NCI-H146 treated with DMSO at 0.1 percent for 48 hours (cell line): ENCODE measurements at regions not wholly inside any gene's neighbourhood (a gene's known extent, or its start where the extent isn't known, plus 50 kb on each side); places are given as distances from the start of the nearest gene placed in this dataset.

Experiments
- DNase-seq: peaks from one replicate; lab custom pipeline; 2025; ENCODE audit not compliant: unreplicated experiment; lab: John Stamatoyannopoulos, UW

GRCh38 chr4:140316799-140317198, 56.6 kb upstream of the SCOC start:
- no peak for DNase-seq

DNA sequence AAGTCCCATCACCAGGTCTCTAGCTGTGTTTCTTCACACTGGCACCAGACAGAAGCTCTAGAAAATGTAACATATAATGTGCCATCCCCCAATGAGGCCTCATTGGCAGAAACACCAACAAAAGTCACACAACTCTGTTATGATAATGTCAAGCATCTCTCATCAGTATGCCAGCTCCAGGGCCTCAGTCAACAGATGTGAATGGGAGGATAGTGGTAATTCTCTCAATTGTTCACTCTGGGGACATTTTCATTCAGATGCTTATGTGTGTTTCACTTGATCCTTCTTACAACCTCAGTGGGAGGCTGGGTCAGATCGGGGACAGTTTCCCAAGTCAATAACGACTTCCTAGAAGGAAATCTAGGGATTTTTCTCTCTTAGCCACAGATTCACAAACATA, 57.5 kb upstream of the SCOC start:
- DNase-seq: no peak

DNA sequence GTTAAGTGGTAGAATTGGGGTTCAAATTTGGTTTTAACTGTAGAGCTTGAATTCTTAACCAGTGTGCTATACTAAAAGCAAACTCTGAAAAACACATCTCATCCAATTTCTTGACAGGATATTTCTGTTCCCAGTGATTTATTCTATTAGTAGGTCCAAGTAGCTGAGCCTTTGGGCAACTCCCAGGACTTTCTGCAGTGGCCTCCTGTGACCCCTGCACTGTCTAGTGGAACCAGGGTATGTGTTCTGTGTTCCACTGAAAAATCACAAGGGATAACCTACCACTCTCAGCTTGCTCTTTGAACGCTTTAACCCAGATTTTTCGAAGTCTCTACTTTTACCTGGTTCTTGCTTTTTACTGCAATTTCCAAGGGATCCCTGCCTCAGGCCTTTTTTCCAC, 58.0 kb upstream of the SCOC start:
- no peak for DNase-seq

DNA sequence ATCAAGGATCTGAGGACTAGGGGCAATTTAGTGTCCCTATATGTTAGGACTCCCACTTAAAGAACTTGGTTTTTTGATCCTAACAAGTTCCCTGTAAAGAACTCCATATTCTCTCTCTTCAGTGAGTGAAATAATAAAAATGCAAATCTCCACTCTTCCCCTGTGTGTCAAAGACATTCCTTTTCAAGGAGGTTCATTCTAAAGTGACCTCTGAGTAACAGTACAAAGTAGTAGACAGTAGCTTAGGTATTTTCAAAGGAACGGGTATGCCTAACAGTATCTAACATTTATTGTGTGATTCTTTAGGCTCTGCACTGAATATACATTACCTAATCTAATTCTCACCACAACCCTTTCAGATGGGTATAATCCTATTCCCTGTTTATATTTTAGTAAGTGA, 58.4 kb upstream of the SCOC start:
- no peak for DNase-seq

- DNase-seq: no peak
These were observed 61.3 kb upstream of the SCOC start for GRCh38 chr4:140312100-140312499.

GRCh38 chr4:140311257-140311835, 62.1 kb upstream of the SCOC start:
- no peak for DNase-seq

DNA sequence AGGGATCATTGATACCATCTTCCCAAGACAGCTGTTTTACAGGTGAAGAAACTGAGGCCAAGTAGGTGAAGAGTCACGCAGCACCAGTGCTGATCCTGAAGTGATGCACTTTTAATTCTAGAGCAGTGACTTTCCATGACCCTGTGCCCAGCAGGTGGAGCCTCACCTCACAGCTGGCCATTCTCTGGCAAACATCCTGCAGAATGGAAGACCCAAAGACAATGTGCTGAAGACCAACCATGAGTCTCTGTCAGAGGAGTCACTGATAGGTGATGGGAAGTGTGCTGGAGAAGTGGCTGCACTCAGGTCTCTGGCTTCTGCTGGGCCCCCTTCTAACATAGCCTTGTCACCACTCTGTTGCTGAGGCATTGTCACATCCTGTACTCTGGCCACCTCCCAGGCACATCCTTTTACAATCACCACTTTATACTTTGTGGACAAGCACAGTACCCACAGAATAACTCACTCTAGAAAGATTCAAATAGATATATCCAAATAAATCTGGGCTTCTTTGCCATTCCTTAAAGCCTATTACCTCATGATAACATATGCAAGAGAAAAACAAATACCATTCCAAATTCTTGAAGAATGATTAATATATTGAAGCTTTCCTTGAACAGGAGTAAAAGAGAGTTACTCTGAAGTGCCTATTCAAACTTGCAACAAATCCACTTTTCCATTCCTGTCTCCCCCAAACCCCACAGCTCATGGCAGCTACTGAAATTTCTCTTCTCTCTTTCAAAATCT, 64.1 kb upstream of the SCOC start:
- DNase-seq: no peak

- DNase-seq: no peak
These were observed 64.9 kb upstream of the SCOC start for GRCh38 chr4:140308366-140309123.

DNA sequence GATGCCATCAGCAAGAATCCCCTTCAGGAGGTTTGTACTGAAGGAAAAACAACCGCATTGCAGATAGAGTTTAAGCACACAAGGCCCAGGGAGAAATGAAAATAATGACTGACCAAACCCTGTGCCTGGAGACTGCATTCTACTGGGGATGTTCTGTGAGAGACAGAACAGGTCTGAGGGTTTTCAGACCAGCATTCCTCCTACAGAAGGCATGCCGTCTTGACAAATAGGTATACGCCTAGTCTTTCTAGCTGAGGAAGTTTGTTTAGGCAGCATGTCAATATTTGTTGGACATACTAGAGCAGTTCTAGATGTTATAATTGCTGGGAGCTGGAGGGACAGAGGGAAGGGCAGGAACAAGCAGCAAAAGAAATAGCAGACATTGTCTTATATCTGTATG, 68.4 kb upstream of the SCOC start:
- DNase-seq: no peak

DNA sequence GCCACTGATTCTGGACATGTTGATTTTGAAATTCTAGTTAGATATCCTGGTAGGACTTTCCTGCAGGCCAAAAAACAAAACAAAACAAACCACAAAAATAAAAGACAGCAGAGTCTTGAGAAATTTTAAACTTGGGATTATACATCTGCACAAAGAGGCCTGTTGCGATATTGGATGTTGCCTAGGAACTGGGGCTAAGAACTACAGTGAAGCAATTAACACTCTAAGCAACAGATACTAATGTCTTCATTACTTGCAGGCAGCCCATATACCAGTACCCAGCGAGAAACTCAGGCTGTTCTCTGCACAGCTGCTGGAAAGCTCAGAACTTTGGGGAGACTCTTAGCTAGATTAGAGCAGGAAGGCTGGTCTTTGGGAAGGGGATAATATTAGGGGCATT, 69.1 kb upstream of the SCOC start:
- DNase-seq: no peak

GRCh38 chr4:140302151-140302859, 71.1 kb upstream of the SCOC start:
- no peak for DNase-seq

DNA sequence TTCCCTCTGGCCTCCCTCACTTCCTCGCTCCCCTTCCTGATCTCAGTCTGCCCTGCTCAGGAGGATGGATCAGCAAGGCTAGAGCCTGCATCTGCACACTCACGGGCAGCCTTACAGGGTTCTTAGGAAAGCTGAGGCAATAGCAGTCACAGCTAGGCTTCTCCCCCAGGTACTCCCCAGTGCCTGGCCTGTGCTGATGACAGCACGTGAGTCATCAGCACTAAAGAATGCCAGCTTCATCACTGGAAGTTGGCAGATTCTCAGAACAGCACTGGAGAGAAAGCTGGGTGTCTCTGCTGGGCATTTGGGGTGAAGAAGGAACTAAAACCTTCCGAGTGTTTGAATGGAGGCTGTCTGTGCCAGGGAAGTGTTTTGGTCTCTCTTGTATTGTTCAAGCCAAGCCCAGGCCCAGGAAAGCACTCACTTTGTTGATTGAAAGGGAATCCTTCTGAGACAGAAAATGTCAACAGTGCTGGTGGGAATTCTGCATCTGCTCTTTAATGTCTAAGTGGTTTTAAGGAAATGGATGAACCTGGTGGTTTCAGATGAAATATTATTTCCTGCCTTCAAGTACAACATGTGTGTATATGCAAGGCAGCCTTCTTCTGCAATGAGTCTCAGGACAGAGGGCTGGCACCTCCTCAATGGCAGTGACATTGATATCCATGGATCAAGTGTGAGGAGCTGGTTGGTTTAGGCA, 73.0 kb upstream of the SCOC start:
- no peak for DNase-seq

DNA sequence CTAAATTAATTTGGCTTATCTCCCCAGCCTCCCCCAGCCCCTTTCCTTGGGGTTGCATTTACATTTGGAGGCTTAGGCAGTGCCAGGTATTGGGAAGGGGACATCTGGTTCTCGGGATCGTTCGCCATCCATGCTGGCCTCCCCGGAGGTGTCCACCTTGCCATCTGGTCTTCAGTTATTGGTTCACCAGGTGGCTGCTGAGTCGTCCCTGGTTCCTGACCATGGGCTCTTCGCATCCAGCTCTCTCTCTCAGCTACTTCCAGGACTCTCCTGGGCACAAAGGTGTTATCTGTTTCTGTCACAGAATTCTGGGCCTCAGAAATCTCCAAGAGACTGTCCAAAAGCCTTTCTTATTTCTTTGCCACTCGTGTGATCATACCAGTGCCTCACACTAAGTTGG, 75.4 kb upstream of the SCOC start:
- DNase-seq: no peak

DNA sequence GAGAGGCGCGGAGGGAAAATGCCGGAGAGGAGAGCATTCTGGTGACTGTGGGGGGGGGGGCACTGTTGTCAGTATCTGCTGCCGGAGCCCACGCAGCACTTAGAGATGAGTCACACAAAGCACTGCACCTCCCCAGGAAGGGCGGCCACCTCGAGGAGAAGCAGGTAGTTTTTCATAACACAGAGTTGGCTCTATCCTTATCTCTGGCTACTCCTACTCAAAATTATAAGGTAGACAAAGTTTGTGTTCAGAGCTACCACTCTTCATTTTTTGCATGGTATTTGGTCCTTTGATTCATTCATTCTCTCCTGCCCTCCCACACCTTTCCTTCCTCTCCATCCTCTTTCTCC, 76.2 kb upstream of the SCOC start:
- peak; percentile 59 for DNase-seq

GRCh38 chr4:140296335-140297220, 76.9 kb upstream of the SCOC start:
- peak; percentile 59 for DNase-seq

DNA sequence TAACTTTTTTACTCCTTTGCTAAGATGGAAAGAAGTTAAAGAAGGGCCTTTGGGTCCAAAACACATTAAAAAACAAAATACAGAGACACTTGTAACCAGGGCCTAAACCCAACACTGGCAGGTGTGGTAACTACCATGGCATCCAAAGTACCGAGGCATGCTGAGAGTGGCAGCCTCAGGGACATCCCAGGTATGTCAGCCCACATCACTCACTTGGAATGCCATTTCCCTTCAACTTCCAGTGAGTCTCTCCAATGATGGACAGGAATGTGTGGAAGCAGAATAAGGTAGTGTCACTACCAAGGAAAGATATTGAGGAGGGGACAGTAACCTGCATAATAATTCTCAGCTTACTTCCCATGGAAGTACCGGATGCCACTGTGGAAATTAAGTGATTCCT, 79.5 kb upstream of the SCOC start:
- no peak for DNase-seq

GRCh38 chr4:140291259-140291658, 82.2 kb upstream of the SCOC start:
- no peak for DNase-seq

DNA sequence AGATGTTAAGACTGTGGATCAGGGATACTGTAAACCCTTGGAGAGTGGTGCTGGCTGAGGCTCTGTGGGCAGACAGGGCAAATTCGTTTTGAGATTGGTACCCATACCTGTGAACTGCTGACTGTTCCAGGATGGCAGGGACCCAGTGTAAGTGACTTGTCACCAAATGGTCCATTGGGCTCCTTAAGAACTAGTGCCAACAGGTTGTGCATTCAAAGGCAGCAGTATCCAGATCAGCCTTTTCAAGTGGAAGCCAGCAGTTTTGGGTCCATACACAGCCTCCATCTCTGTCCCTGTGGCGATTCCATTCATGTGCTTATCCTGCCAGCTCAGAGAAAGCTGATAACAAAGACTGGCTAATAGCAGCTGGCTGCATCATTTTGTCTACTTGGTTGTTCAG, 84.0 kb upstream of the SCOC start:
- DNase-seq: no peak

- no peak for DNase-seq
These were observed 87.0 kb upstream of the SCOC start for GRCh38 chr4:140286456-140286855.

DNA sequence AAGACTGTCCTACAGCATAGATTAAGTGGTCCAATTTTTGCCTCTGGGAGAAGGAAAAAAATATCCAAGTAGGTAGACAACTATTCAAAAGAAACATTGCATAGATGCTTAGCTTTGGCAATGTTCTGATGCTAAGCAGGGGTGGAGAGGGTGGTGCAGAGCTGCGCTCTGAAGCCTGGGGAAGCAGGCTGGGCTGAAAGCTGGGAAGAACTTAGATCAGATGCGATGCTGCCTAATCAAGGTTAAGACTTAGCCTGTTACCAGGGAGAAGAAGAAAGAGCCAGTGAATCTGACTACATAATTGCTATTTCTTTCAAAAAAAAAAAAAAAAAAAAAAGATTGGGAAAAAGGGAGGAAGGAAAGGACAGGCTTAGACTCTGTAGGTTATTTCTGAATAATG, 89.0 kb upstream of the SCOC start:
- no peak for DNase-seq
